OCI-LY1 (cell line): ENCODE measurements at regions not wholly inside any gene's neighbourhood (a gene's known extent, or its start where the extent isn't known, plus 50 kb on each side); places are given as distances from the start of the nearest gene placed in this dataset.

Source experiments
- CTCF ChIP-seq: fragments of 200-600 bp; sonication (generic), shearing (Covaris generic); IDR thresholded peaks from 2 replicates; pipeline ENCODE4 v1.5.1; 2017; ENCODE audit warnings: mild to moderate bottlenecking, antibody characterized with exemption, low read length, moderate library complexity, mixed read lengths
- EZH2 ChIP-seq: fragments of 200-600 bp; sonication (generic), shearing (Covaris generic); IDR thresholded peaks from 2 replicates; pipeline ENCODE4 v1.8.0; 2017; ENCODE audit warnings: borderline replicate concordance, mixed run types, mild to moderate bottlenecking, antibody characterized with exemption, low read length, moderate library complexity, mixed read lengths

GRCh38 chr18:1530650-1531049 is 626.0 kb downstream of the ADCYAP1 start:
- TF ChIP-seq CTCF (no peak), EZH2 (no peak)
